ENCODE measurements at regions not wholly inside any gene's neighbourhood (a gene's known extent, or its start where the extent isn't known, plus 50 kb on each side); places are given as distances from the start of the nearest gene placed in this dataset.

DNA sequence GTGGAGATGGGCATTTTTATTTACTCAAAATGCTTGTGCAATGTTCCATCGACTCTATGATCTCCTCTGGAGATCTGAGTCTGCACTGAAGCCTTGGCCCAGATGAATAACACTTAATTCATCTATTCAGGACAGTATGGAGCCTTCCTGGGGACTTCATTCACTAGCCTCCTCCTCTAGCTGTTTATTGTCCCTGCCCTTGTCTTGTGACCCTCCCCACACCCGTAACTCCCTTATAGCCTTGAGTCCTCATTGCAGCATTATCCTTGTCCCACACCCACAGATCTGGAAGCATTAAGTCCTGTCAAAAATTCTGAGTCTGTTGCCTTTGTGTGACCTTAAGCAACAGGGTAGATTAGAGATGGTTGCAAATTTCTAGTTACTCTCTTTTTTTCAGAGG, 138.3 kb upstream of the LMO4 start:
- FAIRE-seq (no peak), ATAC-seq (no peak), DNase-seq (ENCODE audit: extremely low read depth in 1 of 4, low spot score in 3 of 4) (no peak)
- WGBS (ENCODE audit: insufficient coverage, low coverage, missing lambda C conversion rate): 0% methylated on average over 2 of the region's 2 CpGs
- no peak overlapping the region for H3K27ac ChIP-seq (ENCODE audit: extremely low read depth, low read depth, low read length)
- H3K36me3 ChIP-seq (ENCODE audit: control insufficient read depth, insufficient read depth, low read length): no peaks in the 10 kb centered on the region
- ChIA-PET POLR2A (interaction anchor here (0.6 to 1.5 kb wide), 5 partner anchors 10 to 1083 kb away, joined by 3 to 5 read pairs (median 3); no protein-coding TSS in a partner anchor), CTCF (ENCODE audit: low intra/inter-chr PET ratio) (no interaction called here)
- no peak overlapping the region for H2AFZ ChIP-seq (ENCODE audit: low read depth, low read length)
- BruUV-seq (replicated peaks): no TSS peak
- H3K4me1 ChIP-seq (replicated peaks in 1 of 2; ENCODE audit: control insufficient read depth in 2 of 2, insufficient read depth in 2 of 2, low read length in 2 of 2): no peaks in the 10 kb centered on the region
- in situ Hi-C loops (cut with MboI) (no loop called here), intact Hi-C loops (cut with micrococcal nuclease) (no loop called here)
- no peaks in the 10 kb centered on the region for H3K9me3 ChIP-seq (replicated peaks; ENCODE audit: control insufficient read depth, insufficient read depth, low read depth, low read length)
- TF ChIP-seq KLF6 (CRISPR knock-in tag; IDR thresholded peaks at IDR 0.05; ENCODE audit: borderline replicate concordance): no peak
- no peak for TF ChIP-seq KDM4B (IDR thresholded peaks at IDR 0.05; ENCODE audit: borderline replicate concordance in 2 of 2, low read depth in 1 of 2)
- TF ChIP-seq RBM39 (optimal IDR thresholded peaks at IDR 0.05; ENCODE audit: low read depth, low read length): no peak
- TF ChIP-seq ZNF224 (CRISPR knock-in tag; IDR thresholded peaks at IDR 0.05): no peak
- no peak for TF ChIP-seq ZNF217 (CRISPR knock-in tag; IDR thresholded peaks at IDR 0.05)
- TF ChIP-seq ZSCAN32 (CRISPR knock-in tag; IDR thresholded peaks at IDR 0.05): no peak
- no peak overlapping the region for H3K4me3 ChIP-seq
- H3K9ac ChIP-seq (ENCODE audit: insufficient read depth in 1 of 2, low read depth in 2 of 2, low read length in 2 of 2): no peak overlapping the region
- H4K20me1 ChIP-seq (replicated peaks; ENCODE audit: control insufficient read depth, insufficient read depth, low read length): no peaks in the 10 kb centered on the region
- H3K79me2 ChIP-seq (ENCODE audit: control insufficient read depth, insufficient read depth, low read length): no peaks in the 10 kb centered on the region
- H3K4me2 ChIP-seq (ENCODE audit: insufficient read depth, low read length): no peak overlapping the region
- H3K27me3 ChIP-seq (ENCODE audit: control insufficient read depth in 2 of 2, insufficient read depth in 2 of 2, low read length in 2 of 2): peaks cover 2 to 4% of the 10 kb centered on the region in 2 experiments; a peak in 2 of 5 replicates
- H3K9me1 ChIP-seq (ENCODE audit: control insufficient read depth, insufficient read depth, low read length): no peaks in the 10 kb centered on the region

DNA sequence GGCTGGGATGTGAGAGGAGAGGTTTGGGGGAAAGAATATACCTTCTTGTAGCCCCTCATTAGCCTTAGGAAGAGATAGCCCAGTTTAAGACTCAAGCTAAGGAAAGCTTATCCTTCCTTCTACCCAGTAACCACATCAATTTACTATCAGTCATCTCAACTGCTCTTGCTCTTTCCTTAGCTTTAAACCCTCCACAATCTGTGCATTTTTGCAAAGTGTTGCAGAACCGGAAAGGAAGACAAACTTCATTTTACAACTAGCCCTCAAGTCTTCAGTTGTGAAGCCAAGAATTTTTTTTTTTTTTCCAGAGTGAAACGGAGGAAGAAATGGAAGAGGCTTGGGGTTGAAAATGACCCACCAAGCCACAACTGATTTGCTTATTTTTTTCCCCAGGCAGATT, 137.0 kb upstream of the LMO4 start:
- H3K4me3 ChIP-seq: no peak overlapping the region
- no peak overlapping the region for H3K4me2 ChIP-seq (ENCODE audit: insufficient read depth, low read length)
- no peak overlapping the region for H3K9ac ChIP-seq (ENCODE audit: insufficient read depth in 1 of 2, low read depth in 2 of 2, low read length in 2 of 2)
- TF ChIP-seq PCBP2 (IDR thresholded peaks at IDR 0.05; ENCODE audit: low read depth, low read length, poor library complexity, severe bottlenecking) (no peak), NCOR1 (IDR thresholded peaks at IDR 0.05) (no peak), MIER1 (IDR thresholded peaks at IDR 0.05; ENCODE audit: low read depth) (no peak), NONO (IDR thresholded peaks at IDR 0.05; ENCODE audit: low read depth in 2 of 2, low read length in 1 of 2) (no peak), POLR2B (IDR thresholded peaks at IDR 0.05; ENCODE audit: low read depth, partially characterized antibody) (no peak)
- TF ChIP-seq, protein P1, sequence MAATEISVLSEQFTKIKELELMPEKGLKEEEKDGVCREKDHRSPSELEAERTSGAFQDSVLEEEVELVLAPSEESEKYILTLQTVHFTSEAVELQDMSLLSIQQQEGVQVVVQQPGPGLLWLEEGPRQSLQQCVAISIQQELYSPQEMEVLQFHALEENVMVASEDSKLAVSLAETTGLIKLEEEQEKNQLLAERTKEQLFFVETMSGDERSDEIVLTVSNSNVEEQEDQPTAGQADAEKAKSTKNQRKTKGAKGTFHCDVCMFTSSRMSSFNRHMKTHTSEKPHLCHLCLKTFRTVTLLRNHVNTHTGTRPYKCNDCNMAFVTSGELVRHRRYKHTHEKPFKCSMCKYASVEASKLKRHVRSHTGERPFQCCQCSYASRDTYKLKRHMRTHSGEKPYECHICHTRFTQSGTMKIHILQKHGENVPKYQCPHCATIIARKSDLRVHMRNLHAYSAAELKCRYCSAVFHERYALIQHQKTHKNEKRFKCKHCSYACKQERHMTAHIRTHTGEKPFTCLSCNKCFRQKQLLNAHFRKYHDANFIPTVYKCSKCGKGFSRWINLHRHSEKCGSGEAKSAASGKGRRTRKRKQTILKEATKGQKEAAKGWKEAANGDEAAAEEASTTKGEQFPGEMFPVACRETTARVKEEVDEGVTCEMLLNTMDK (IDR thresholded peaks at IDR 0.05; ENCODE audit: borderline replicate concordance, insufficient read depth, low read depth, low read length, poor library complexity, severe bottlenecking): no peak
- no peaks in the 10 kb centered on the region for H4K20me1 ChIP-seq (replicated peaks; ENCODE audit: control insufficient read depth, insufficient read depth, low read length)
- no peak overlapping the region for H3K27ac ChIP-seq (ENCODE audit: extremely low read depth, low read depth, low read length)
- no peak for FAIRE-seq
- H3K9me1 ChIP-seq (ENCODE audit: control insufficient read depth, insufficient read depth, low read length): no peaks in the 10 kb centered on the region
- WGBS (ENCODE audit: insufficient coverage, low coverage, missing lambda C conversion rate): 0% methylated on average over 2 of the region's 2 CpGs
- no peak for ATAC-seq
- no peak overlapping the region for H2AFZ ChIP-seq (ENCODE audit: low read depth, low read length)
- DNase-seq (ENCODE audit: extremely low read depth in 1 of 4, low spot score in 3 of 4): no peak
- in situ Hi-C loops (cut with MboI) (no loop called here), intact Hi-C loops (cut with micrococcal nuclease) (no loop called here)
- ChIA-PET POLR2A (interaction anchor here (1.0 kb wide), 1 partner anchor 12 kb away, joined by 3 read pairs; no protein-coding TSS in a partner anchor), CTCF (ENCODE audit: low intra/inter-chr PET ratio) (no interaction called here)
- H3K9me3 ChIP-seq (replicated peaks; ENCODE audit: control insufficient read depth, insufficient read depth, low read depth, low read length): no peaks in the 10 kb centered on the region
- no peaks in the 10 kb centered on the region for H3K4me1 ChIP-seq (replicated peaks in 1 of 2; ENCODE audit: control insufficient read depth in 2 of 2, insufficient read depth in 2 of 2, low read length in 2 of 2)
- peaks cover 0 to 2% of the 10 kb centered on the region in 2 experiments; a peak in 1 of 5 replicates for H3K27me3 ChIP-seq (ENCODE audit: control insufficient read depth in 2 of 2, insufficient read depth in 2 of 2, low read length in 2 of 2)
- no peaks in the 10 kb centered on the region for H3K79me2 ChIP-seq (ENCODE audit: control insufficient read depth, insufficient read depth, low read length)
- BruUV-seq (replicated peaks): no TSS peak
- no peaks in the 10 kb centered on the region for H3K36me3 ChIP-seq (ENCODE audit: control insufficient read depth, insufficient read depth, low read length)
